OCI-LY3 (cell line): ENCODE measurements at regions not wholly inside any gene's neighbourhood (a gene's known extent, or its start where the extent isn't known, plus 50 kb on each side); places are given as distances from the start of the nearest gene placed in this dataset.

Source experiments
- EZH2phosphoT487 ChIP-seq: fragments of 200-600 bp; shearing (Covaris generic); IDR thresholded peaks from 2 replicates; pipeline ENCODE4 v1.6.1; 2018; ENCODE audit warnings: antibody characterized with exemption, mixed run types, low read depth
- TF ChIP-seq, protein P1 (sequence below): fragments of 200-600, 300-600 bp; sonication (generic); IDR thresholded peaks from 2 replicates; pipeline ENCODE4 v1.5.1; 2014; ENCODE audit warnings: antibody characterized with exemption, low read length, low read depth

DNA sequence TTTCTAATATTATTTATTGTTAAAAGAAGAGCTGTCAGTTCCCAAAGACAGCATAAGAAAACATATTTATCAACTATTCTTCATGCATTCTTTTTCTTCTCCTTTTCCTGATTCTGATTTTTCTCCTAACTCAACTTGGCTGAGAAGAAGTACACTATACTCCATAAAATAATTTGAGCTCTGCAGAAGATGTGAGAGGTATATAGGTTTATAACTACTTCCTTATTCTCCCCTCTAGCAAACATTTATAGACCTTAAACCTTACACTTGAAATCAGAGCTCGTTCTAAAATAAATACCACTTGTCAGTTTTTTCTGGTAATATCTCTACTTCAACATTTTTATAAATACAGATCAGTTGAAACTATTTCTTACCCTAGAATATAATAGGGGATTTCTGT, 724.8 kb upstream of the GRAMD2B start:
- TF ChIP-seq, protein P1, sequence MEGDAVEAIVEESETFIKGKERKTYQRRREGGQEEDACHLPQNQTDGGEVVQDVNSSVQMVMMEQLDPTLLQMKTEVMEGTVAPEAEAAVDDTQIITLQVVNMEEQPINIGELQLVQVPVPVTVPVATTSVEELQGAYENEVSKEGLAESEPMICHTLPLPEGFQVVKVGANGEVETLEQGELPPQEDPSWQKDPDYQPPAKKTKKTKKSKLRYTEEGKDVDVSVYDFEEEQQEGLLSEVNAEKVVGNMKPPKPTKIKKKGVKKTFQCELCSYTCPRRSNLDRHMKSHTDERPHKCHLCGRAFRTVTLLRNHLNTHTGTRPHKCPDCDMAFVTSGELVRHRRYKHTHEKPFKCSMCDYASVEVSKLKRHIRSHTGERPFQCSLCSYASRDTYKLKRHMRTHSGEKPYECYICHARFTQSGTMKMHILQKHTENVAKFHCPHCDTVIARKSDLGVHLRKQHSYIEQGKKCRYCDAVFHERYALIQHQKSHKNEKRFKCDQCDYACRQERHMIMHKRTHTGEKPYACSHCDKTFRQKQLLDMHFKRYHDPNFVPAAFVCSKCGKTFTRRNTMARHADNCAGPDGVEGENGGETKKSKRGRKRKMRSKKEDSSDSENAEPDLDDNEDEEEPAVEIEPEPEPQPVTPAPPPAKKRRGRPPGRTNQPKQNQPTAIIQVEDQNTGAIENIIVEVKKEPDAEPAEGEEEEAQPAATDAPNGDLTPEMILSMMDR: no peak
- no peak for TF ChIP-seq EZH2phosphoT487
